ENCODE measurements at regions not wholly inside any gene's neighbourhood (a gene's known extent, or its start where the extent isn't known, plus 50 kb on each side); places are given as distances from the start of the nearest gene placed in this dataset.
"Not testable (repeated sequence)": the region's sequence is repeated elsewhere in the genome, so short reads cannot be mapped to it uniquely, and the experiment has no call there.

GRCh38 chr5:176048671-176049070 is 80.6 kb upstream of the THOC3 start:
- TF ChIP-seq EZH2 (IDR thresholded peaks at IDR 0.05; ENCODE audit: insufficient read depth, poor library complexity, severe bottlenecking); EZH2phosphoT487 (IDR thresholded peaks at IDR 0.05; ENCODE audit: insufficient read depth, low read depth): not testable (repeated sequence)
